ENCODE measurements at regions not wholly inside any gene's neighbourhood (a gene's known extent, or its start where the extent isn't known, plus 50 kb on each side); places are given as distances from the start of the nearest gene placed in this dataset.
A peak's percentile ranks its signal among the peaks of the same experiment; 100 is the strongest.

DNA sequence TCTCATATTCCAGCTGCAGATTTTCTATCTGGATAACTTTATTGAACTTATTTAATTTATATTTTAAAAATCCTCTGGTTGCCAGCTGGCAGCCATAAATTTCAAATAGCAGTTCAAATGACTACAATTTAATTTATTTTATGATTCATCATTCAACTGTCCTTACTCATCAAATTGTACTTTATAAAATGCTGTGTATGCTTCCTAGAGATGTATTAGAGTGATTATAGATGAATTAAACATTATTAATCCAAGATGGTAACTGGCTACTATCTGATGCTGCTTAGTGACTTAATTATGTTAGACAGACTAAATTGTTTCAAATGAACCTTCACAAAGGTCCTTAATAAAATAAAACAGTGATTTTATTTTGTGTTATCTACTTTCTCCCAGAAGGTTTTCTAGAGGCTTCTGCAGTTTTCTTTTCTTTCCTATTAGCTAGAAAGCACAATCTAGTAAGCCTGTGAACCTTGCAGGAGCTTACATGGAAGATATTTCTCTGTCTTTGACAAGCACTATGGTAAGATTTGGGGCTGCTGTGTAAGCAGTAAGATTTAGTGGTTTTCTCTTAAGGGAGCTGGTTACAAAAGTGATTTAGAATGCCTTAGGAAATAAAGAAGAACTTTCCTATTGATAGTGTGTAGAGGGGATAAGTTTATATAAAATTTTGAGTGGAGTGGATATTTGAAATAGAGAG lies 322.3 kb downstream of the FSIP2 start:
- no peak overlapping the region for H3K4me3 ChIP-seq (ENCODE audit: control insufficient read depth, low read depth, low read length)
- TF ChIP-seq, protein P1, sequence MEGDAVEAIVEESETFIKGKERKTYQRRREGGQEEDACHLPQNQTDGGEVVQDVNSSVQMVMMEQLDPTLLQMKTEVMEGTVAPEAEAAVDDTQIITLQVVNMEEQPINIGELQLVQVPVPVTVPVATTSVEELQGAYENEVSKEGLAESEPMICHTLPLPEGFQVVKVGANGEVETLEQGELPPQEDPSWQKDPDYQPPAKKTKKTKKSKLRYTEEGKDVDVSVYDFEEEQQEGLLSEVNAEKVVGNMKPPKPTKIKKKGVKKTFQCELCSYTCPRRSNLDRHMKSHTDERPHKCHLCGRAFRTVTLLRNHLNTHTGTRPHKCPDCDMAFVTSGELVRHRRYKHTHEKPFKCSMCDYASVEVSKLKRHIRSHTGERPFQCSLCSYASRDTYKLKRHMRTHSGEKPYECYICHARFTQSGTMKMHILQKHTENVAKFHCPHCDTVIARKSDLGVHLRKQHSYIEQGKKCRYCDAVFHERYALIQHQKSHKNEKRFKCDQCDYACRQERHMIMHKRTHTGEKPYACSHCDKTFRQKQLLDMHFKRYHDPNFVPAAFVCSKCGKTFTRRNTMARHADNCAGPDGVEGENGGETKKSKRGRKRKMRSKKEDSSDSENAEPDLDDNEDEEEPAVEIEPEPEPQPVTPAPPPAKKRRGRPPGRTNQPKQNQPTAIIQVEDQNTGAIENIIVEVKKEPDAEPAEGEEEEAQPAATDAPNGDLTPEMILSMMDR (conservative IDR thresholded peaks at IDR 0.05; ENCODE audit: control insufficient read depth, insufficient read depth, low read depth, low read length): no peak

DNA sequence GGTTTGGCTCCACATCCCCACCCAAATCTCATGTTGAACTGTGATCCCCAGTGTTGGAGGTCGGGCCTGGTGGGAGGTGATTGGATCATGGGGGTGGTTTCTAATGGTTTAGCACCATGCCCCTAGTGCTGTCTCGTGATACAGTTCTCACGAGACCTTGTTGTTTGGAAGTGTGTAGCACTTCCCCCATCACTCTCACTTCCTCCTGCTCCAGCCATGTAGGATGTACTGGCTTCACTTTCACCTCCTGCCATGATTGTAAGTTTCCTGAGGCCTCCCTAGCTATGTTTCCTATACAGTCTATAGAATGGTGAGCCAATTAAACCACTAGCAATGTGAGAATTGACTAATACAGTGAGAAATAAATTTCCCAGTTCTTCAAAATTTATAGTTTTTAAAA lies 325.9 kb downstream of the FSIP2 start:
- H3K4me3 ChIP-seq (ENCODE audit: control insufficient read depth, low read depth, low read length): no peak overlapping the region
- TF ChIP-seq, protein P1 (conservative IDR thresholded peaks at IDR 0.05; ENCODE audit: control insufficient read depth, insufficient read depth, low read depth, low read length): no peak

More for the DNA sequence above, 322.3 kb downstream of the FSIP2 start:
- peak; percentile 7 for DNase-seq (ENCODE audit: low read depth)

DNA sequence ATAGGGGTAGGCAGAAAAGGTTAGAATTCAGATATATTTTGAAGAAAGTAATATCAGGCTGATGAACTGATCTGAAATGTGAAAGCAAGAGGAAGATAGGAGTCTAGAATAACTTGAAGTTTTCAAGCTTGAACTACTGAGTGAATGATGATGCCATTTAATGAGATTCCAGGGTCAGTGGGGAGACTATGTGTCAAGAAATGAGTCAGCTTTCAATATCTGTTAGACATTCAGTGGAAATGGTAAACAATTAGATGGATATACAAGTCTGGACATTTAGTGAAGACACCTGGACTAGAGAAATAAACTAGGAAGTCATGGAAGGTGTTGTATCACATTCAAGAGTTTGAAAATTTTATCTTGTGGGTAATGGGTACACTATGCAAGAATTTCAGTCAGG lies 326.9 kb downstream of the FSIP2 start:
- TF ChIP-seq, protein P1 (conservative IDR thresholded peaks at IDR 0.05; ENCODE audit: control insufficient read depth, insufficient read depth, low read depth, low read length): no peak
- DNase-seq (ENCODE audit: low read depth): no peak
- H3K4me3 ChIP-seq (ENCODE audit: control insufficient read depth, low read depth, low read length): no peak overlapping the region

More for the DNA sequence above, 325.9 kb downstream of the FSIP2 start:
- no peak for DNase-seq (ENCODE audit: low read depth)

DNA sequence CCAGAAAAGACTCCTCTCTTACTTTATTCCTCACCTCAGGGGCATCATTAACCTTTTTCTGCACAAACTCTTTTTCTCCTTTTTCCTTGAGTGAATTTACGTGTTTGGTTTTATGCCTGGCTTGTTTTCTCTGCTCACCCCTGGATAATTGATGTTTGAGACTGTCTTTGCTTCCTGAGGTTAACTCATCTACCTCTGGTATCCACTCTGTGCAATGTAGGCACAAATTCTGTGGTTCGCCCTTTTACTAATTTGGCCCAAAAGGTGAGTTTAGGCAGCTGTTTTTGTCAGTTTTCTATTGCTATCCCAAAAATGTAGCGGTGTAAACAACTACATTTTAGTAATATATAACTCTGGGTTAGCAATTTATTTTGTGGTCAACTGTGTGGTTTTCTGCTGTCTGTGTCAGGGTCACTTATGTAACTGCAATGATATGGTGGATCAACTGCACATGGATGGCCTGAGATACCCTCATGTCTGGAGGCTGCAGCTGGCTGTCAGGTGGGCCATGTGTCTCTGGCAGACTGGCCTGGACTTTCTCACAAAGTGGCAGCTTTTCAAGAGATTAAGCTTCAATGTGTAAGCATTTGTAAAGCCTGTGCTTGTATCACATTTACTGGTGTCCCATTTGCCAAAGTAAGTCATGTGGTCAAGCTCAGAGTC lies 329.7 kb downstream of the FSIP2 start:
- TF ChIP-seq, protein P1 (conservative IDR thresholded peaks at IDR 0.05; ENCODE audit: control insufficient read depth, insufficient read depth, low read depth, low read length): no peak
- DNase-seq (ENCODE audit: low read depth): peak; percentile 12
- no peak overlapping the region for H3K4me3 ChIP-seq (ENCODE audit: control insufficient read depth, low read depth, low read length)

DNA sequence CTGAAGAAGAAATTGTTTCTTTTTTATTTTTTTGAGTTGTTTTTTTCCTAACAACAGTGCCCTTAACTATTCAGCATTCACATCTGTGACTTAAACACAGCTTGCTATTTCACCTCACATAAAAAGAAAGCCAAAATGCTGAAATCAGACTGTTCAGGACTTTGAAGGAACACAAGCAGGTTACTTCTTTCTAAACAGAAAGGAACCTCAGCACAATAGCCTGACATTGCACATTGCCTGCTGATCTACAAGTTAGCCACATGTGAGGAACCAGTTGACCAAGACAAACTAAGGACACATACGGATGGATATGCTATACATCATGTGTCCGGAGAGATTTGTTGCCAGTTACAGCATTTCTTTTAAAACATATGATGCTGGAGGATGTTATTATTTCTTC lies 331.1 kb downstream of the FSIP2 start:
- TF ChIP-seq, protein P1 (conservative IDR thresholded peaks at IDR 0.05; ENCODE audit: control insufficient read depth, insufficient read depth, low read depth, low read length): no peak

DNA sequence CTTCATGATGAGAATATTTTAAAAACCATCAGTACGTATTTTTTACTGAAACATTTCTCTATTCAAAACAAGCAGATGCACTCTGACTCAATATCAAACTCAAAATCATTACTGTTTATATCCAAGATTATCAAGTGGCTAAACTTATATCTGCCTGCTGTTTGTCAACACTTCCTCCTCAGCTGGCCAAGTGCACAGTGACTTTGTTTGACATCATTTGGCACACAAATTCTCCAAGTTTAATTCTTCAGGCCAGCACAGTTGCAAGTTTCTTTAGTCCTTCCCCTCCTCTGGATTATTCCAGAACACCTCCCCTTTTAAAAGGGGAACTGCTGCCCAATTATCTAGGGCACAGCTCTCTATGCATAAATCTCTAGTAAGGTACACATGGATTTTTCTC lies 346.6 kb downstream of the FSIP2 start:
- TF ChIP-seq, protein P1 (conservative IDR thresholded peaks at IDR 0.05; ENCODE audit: control insufficient read depth, insufficient read depth, low read depth, low read length): no peak
- no peak for DNase-seq (ENCODE audit: low read depth)
- H3K4me3 ChIP-seq (ENCODE audit: control insufficient read depth, low read depth, low read length): no peak overlapping the region

More for the DNA sequence above, 331.1 kb downstream of the FSIP2 start:
- H3K4me3 ChIP-seq (ENCODE audit: control insufficient read depth, low read depth, low read length): no peak overlapping the region
- DNase-seq (ENCODE audit: low read depth): no peak
